Cardiac septum (tissue), 1 donor: ENCODE measurements at regions not wholly inside any gene's neighbourhood (a gene's known extent, or its start where the extent isn't known, plus 50 kb on each side); places are given as distances from the start of the nearest gene placed in this dataset.
"Not testable (repeated sequence)": the region's sequence is repeated elsewhere in the genome, so short reads cannot be mapped to it uniquely, and the experiment has no call there.

Source experiments
- DNase-seq: peaks from one replicate; pipeline ENCODE4 v3.0.0-alpha.2; 2020; ENCODE audit warnings: low spot score
- intact Hi-C: fragments of 100-400 bp; cut with DNase I; formaldehyde crosslinking; loops from one replicate; pipeline ENCODE4 v1.14.0; 2022
- donor health status: DM: no; HTN: no; CAD: no.

- DNase-seq = no peak
- intact Hi-C loops = no loop called here
These were observed 171.8 kb upstream of the GSE1 start for GRCh38 chr16:85441189-85441889.

GRCh38 chr16:85441890-85442670 lies 171.0 kb upstream of the GSE1 start:
- intact Hi-C loops = no loop called here
- no peak for DNase-seq

GRCh38 chr16:85443116-85443515 lies 170.0 kb upstream of the GSE1 start:
- no peak for DNase-seq
- intact Hi-C loops = no loop called here

GRCh38 chr16:85443531-85443930 lies 169.6 kb upstream of the GSE1 start:
- intact Hi-C loops = no loop called here
- no peak for DNase-seq

- intact Hi-C loops = no loop called here
- DNase-seq = no peak
These were observed 167.9 kb upstream of the GSE1 start for GRCh38 chr16:85445064-85445778.

- intact Hi-C loops = no loop called here
These were observed 167.3 kb upstream of the GSE1 start for GRCh38 chr16:85445779-85446222.

GRCh38 chr16:85446951-85447692 lies 166.0 kb upstream of the GSE1 start:
- DNase-seq = no peak
- intact Hi-C loops = no loop called here

More at GRCh38 chr16:85445779-85446222, 167.3 kb upstream of the GSE1 start:
- DNase-seq = no peak

GRCh38 chr16:85447693-85448313 lies 165.3 kb upstream of the GSE1 start:
- no peak for DNase-seq

GRCh38 chr16:85448557-85449190 lies 164.4 kb upstream of the GSE1 start:
- intact Hi-C loops = no loop called here

More at GRCh38 chr16:85447693-85448313, 165.3 kb upstream of the GSE1 start:
- intact Hi-C loops = no loop called here

GRCh38 chr16:85449191-85449884 lies 163.8 kb upstream of the GSE1 start:
- intact Hi-C loops = no loop called here
- no peak for DNase-seq

More at GRCh38 chr16:85448557-85449190, 164.4 kb upstream of the GSE1 start:
- DNase-seq = no peak

- intact Hi-C loops = no loop called here
- no peak for DNase-seq
These were observed 163.3 kb upstream of the GSE1 start for GRCh38 chr16:85449885-85450245.

GRCh38 chr16:85451142-85451541 lies 162.0 kb upstream of the GSE1 start:
- intact Hi-C loops, DNase-seq: not testable (repeated sequence)

GRCh38 chr16:85451641-85452363 lies 161.3 kb upstream of the GSE1 start:
- intact Hi-C loops = no loop called here
- DNase-seq = no peak

GRCh38 chr16:85452364-85453193 lies 160.5 kb upstream of the GSE1 start:
- DNase-seq = no peak
- intact Hi-C loops = no loop called here

- intact Hi-C loops = no loop called here
- no peak for DNase-seq
These were observed 159.9 kb upstream of the GSE1 start for GRCh38 chr16:85453194-85453678.

GRCh38 chr16:85453703-85454102 lies 159.4 kb upstream of the GSE1 start:
- no peak for DNase-seq
- intact Hi-C loops = no loop called here
